Esophagus squamous epithelium (tissue), 5 donors: ENCODE measurements at regions not wholly inside any gene's neighbourhood (a gene's known extent, or its start where the extent isn't known, plus 50 kb on each side); places are given as distances from the start of the nearest gene placed in this dataset.

ENCODE experiments used
- DNase-seq: peaks from one replicate; lab custom pipeline; 2025; lab: John Stamatoyannopoulos, UW
- H3K27ac ChIP-seq, 4 donors: fragments of 200-600 bp; sonication (generic); one replicate each; pipeline ENCODE4 v1.5.1; 2016 to 2019; ENCODE audit warnings: mild to moderate bottlenecking in 1 of 4
- H3K27me3 ChIP-seq, 4 donors: fragments of 200-600 bp; sonication (generic); 1 replicate in 3 of 4; 2 replicates in 1 of 4; pipeline versions ENCODE4 v1.5.1 to v1.6.0; 2017 to 2021; ENCODE audit warnings: antibody characterized with exemption in 1 of 4
- H3K36me3 ChIP-seq, 3 donors: fragments of 200-600 bp; sonication (generic); one replicate each; pipeline ENCODE4 v1.5.1; 2016 to 2019
- H3K4me1 ChIP-seq, 3 donors: fragments of 200-600 bp; sonication (generic); one replicate each; pipeline ENCODE4 v1.5.1; 2017 to 2019
- H3K4me3 ChIP-seq, 4 donors: fragments of 200-600 bp; sonication (generic); 1 replicate in 3 of 4; 2 replicates in 1 of 4; pipeline ENCODE4 v1.5.1; 2016 to 2019; ENCODE audit warnings: mild to moderate bottlenecking in 2 of 4, moderate library complexity in 1 of 4
- H3K9me3 ChIP-seq, 3 donors: fragments of 200-600 bp; sonication (generic); one replicate each; pipeline ENCODE4 v1.5.1; 2016 to 2019
- POLR2A ChIP-seq, 4 donors: fragments of 450-650 bp; IDR thresholded peaks; one replicate each; pipeline ENCODE4 v1.6.1; 2017; ENCODE audit warnings: antibody characterized with exemption in 4 of 4, mild to moderate bottlenecking in 4 of 4, moderate library complexity in 3 of 4
- WGBS, 2 donors: methylation state at CpG; one replicate each; pipeline ENCODE4 v1.1.5; 2018; 5-methylcytosine and 5-hydroxymethylcytosine counted together
- intact Hi-C: fragments of 100-400 bp; cut with DNase I; formaldehyde crosslinking; loops from one replicate; pipeline ENCODE4 v1.15.0; 2022
- TF ChIP-seq, protein P1 (sequence below), 6 experiments: fragments of 450-650 bp in 4 of 6; fragments of 200-600 bp in 2 of 6; sonication (generic) in 2 of 6; IDR thresholded peaks; one replicate each; pipeline ENCODE4 v1.5.1; 2016 to 2019; ENCODE audit warnings: antibody characterized with exemption in 6 of 6, mild to moderate bottlenecking in 4 of 6, moderate library complexity in 4 of 6
- donor health status: DM: yes; HTN: yes; CAD: no.

DNA sequence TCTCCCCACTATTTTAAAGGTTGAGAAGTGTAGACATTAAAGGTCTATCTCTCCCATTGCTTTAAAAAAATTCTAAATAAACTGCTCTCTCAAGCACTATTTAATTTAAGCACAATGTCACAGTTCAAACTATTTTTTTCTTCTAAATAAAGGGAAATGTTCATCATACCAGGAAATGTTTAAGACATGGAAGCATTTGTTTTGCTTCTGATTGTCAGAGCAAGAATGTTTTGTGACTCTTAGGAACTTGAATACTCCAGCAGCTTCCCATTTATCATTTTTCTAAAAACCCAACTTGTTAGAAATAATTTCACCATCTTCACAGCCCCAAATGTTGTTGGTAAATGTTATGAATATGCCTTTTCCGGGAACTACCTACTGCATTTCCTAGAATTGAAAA lies 121.8 kb upstream of the NTF3 start:
- WGBS, 2 donors, result 17 to 20% methylated on average over 1 of the region's 1 CpG
- H3K36me3 ChIP-seq, result no peaks in the 10 kb centered on the region
- H3K27me3 ChIP-seq, result peaks cover 0 to 72% (median 0%) of the 10 kb centered on the region in 4 donors
- intact Hi-C loops, result no loop called here
- TF ChIP-seq, protein P1, sequence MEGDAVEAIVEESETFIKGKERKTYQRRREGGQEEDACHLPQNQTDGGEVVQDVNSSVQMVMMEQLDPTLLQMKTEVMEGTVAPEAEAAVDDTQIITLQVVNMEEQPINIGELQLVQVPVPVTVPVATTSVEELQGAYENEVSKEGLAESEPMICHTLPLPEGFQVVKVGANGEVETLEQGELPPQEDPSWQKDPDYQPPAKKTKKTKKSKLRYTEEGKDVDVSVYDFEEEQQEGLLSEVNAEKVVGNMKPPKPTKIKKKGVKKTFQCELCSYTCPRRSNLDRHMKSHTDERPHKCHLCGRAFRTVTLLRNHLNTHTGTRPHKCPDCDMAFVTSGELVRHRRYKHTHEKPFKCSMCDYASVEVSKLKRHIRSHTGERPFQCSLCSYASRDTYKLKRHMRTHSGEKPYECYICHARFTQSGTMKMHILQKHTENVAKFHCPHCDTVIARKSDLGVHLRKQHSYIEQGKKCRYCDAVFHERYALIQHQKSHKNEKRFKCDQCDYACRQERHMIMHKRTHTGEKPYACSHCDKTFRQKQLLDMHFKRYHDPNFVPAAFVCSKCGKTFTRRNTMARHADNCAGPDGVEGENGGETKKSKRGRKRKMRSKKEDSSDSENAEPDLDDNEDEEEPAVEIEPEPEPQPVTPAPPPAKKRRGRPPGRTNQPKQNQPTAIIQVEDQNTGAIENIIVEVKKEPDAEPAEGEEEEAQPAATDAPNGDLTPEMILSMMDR (IDR thresholded peaks at IDR 0.05), result no peak
- no peak for TF ChIP-seq POLR2A (IDR thresholded peaks at IDR 0.05)
- H3K4me3 ChIP-seq, result no peak overlapping the region
- peak overlapping the region in 1 of 4 donors; percentile 38 for H3K27ac ChIP-seq
- H3K9me3 ChIP-seq, result peaks cover 0 to 13% (median 10%) of the 10 kb centered on the region in 3 donors
- H3K4me1 ChIP-seq, result peaks cover 0 to 20% (median 8%) of the 10 kb centered on the region in 3 donors
- DNase-seq, result no peak

DNA sequence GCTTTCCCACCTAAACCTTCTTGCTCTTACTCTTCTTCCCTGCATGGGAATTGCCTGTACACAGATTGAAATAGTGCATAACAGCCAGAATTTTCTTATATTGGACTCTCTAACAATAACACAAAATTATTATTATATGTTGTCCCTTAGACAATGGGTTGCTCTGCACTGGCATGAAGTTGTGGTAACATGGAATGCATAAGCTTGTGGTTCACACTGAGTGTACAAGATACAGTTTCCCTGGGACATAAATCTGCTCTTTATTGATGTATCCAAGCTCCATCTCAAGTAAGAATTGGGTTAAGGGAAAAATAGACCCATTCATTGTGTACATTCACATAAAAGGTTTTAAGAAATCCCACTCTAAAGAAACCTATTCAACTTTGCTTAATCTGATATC lies 114.4 kb upstream of the NTF3 start:
- H3K27me3 ChIP-seq, result peaks cover 0 to 18% (median 0%) of the 10 kb centered on the region in 4 donors
- no peaks in the 10 kb centered on the region for H3K36me3 ChIP-seq
- TF ChIP-seq, protein P1 (IDR thresholded peaks at IDR 0.05), result no peak
- TF ChIP-seq POLR2A (IDR thresholded peaks at IDR 0.05), result no peak
- DNase-seq, result no peak
- no peak overlapping the region for H3K4me3 ChIP-seq
- H3K9me3 ChIP-seq, result peaks cover 0 to 13% (median 10%) of the 10 kb centered on the region in 3 donors
- intact Hi-C loops, result no loop called here
- H3K4me1 ChIP-seq, result peaks cover 0 to 16% (median 0%) of the 10 kb centered on the region in 3 donors
- no peak overlapping the region for H3K27ac ChIP-seq

DNA sequence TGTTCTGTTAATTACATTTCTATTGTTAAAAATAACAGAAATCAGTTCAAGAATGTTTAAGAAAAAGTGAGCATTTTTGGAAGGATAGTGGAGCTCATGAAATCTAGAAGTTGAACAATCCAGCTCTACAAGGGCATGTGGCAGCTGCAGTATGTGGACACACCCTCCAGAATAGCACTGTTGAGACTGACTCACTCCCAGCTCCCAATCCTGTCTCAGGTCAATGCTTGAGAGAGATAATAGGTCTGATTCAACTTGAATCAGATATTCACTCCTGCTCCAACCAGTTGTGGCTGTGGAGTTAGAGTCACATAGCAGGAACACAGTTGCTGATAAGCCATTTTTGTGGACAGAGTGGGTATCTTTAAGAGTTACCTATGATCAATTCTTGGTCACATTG lies 113.0 kb upstream of the NTF3 start:
- no peak for DNase-seq
- H3K4me3 ChIP-seq, result no peak overlapping the region
- no peaks in the 10 kb centered on the region for H3K36me3 ChIP-seq
- TF ChIP-seq POLR2A (IDR thresholded peaks at IDR 0.05), result no peak
- TF ChIP-seq, protein P1 (IDR thresholded peaks at IDR 0.05), result no peak
- intact Hi-C loops, result no loop called here
- peaks cover 0 to 11% (median 10%) of the 10 kb centered on the region in 3 donors for H3K9me3 ChIP-seq
- peaks cover 0 to 9% (median 0%) of the 10 kb centered on the region in 4 donors for H3K27me3 ChIP-seq
- H3K27ac ChIP-seq, result peak overlapping the region in 2 of 4 donors; percentile 32 to 65
- peaks cover 0 to 16% (median 0%) of the 10 kb centered on the region in 3 donors for H3K4me1 ChIP-seq

DNA sequence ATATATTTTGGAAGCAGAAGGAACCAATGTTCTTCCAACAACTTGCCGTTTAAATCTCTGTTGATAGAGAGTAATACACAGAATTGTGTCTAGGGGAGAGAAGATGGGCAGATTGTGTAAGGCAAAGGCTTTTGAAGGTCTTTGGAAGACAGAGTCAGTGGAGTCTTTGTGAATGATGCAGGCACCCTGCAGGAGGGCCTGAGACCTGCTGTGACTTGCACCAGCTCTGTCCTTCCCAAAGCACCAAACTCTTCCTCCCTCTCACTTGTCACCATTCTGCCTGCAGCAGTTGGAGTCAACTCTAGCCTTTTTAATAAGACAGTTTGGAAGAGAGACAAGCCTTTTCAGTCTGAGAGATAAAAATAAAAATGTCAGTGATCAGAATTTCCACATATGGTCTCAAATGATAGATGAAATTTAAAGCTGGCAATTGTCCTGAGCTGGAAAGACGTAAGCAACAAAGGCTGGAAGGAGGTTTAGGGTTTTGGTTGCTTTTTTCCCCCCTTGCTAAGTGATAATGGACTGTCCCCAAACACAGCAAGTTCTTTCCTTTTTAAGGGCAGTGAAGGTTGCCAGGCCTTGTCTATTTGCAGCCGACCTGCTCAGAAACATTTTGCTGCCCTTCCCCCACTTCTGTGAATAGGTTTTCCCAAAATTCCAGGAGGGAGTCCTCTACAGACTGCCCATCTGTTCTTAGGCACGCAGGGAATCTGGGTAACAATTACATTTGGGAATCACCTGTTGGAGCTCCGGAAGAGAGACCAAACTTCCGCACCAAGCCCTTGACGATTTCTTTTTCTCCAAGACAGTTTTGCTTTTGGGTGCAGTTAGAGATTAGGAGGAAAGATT lies 103.0 kb upstream of the NTF3 start:
- intact Hi-C loops, result no loop called here
- TF ChIP-seq POLR2A (IDR thresholded peaks at IDR 0.05), result no peak
- TF ChIP-seq, protein P1 (IDR thresholded peaks at IDR 0.05), result no peak
- Histone ChIP-seq H3K4me1 (peaks cover 0 to 14% (median 7%) of the 10 kb centered on the region in 3 donors), H3K9me3 (no peaks in the 10 kb centered on the region), H3K27me3 (no peaks in the 10 kb centered on the region), H3K4me3 (no peak overlapping the region), H3K27ac (no peak overlapping the region), H3K36me3 (no peaks in the 10 kb centered on the region)
- no peak for DNase-seq
- WGBS, 2 donors, result 41 to 59% methylated on average over 7 of the region's 7 CpGs

DNA sequence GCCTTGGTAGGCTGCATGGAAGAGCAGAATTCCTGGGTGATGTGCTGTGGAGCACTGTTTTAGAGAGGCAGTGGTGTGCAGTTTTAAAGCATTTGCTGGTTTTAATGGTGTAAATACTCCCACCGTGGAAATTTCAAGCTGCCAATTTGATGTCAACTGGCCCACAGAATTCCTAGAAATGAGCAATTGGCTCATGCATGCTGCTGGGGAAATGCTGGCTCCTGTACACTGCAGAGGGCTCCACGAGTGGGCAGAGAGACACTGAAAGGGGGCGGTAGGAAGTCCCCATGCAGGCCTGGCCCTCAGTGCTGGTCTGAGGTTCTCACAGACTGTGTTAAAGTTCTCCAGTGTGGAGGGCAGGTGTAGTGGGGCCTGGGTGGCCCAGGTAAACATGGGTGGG lies 99.4 kb upstream of the NTF3 start:
- TF ChIP-seq, protein P1 (IDR thresholded peaks at IDR 0.05), result no peak
- TF ChIP-seq POLR2A (IDR thresholded peaks at IDR 0.05), result no peak
- DNase-seq, result no peak
- peaks cover 0 to 24% (median 7%) of the 10 kb centered on the region in 3 donors for H3K4me1 ChIP-seq
- H3K4me3 ChIP-seq, result no peak overlapping the region
- 70 to 73% methylated on average over 2 to 3 of the region's 3 CpGs for WGBS, 2 donors
- H3K27me3 ChIP-seq, result no peaks in the 10 kb centered on the region
- no peaks in the 10 kb centered on the region for H3K36me3 ChIP-seq
- no peaks in the 10 kb centered on the region for H3K9me3 ChIP-seq
- H3K27ac ChIP-seq, result no peak overlapping the region
- intact Hi-C loops, result no loop called here
